ENCODE measurements at regions not wholly inside any gene's neighbourhood (a gene's known extent, or its start where the extent isn't known, plus 50 kb on each side); places are given as distances from the start of the nearest gene placed in this dataset.

GRCh38 chrX:106356580-106356979, 188.5 kb downstream of the PWWP3B start:
- Histone ChIP-seq H3K4me1 (no peaks in the 10 kb centered on the region), H3K27me3 (no peaks in the 10 kb centered on the region), H3K9me3 (no peaks in the 10 kb centered on the region), H3K36me3 (no peaks in the 10 kb centered on the region), H3K27ac (no peak overlapping the region), H3K4me3 (no peak overlapping the region)
- no peak for DNase-seq
- intact Hi-C loops (cut with DNase I; ENCODE audit: low total_unique reads) = no loop called here
- TF ChIP-seq POLR2A (IDR thresholded peaks at IDR 0.05) (no peak), CTCF (IDR thresholded peaks at IDR 0.05) (no peak)

- no peak for TF ChIP-seq POLR2A (IDR thresholded peaks at IDR 0.05)
- no peak for TF ChIP-seq CTCF (IDR thresholded peaks at IDR 0.05)
- DNase-seq = no peak
- no peak overlapping the region for H3K27ac ChIP-seq
- H3K27me3 ChIP-seq = no peaks in the 10 kb centered on the region
- no peaks in the 10 kb centered on the region for H3K4me1 ChIP-seq
- no peak overlapping the region for H3K4me3 ChIP-seq
- intact Hi-C loops (cut with DNase I; ENCODE audit: low total_unique reads) = no loop called here
- no peaks in the 10 kb centered on the region for H3K36me3 ChIP-seq
- no peaks in the 10 kb centered on the region for H3K9me3 ChIP-seq
These were observed 195.1 kb downstream of the PWWP3B start for GRCh38 chrX:106363214-106363613.

GRCh38 chrX:106378616-106379015, 210.5 kb downstream of the PWWP3B start:
- DNase-seq = no peak
- H3K36me3 ChIP-seq = no peaks in the 10 kb centered on the region
- H3K4me1 ChIP-seq = no peaks in the 10 kb centered on the region
- no peak for TF ChIP-seq POLR2A (IDR thresholded peaks at IDR 0.05)
- intact Hi-C loops (cut with DNase I; ENCODE audit: low total_unique reads) = no loop called here
- H3K27ac ChIP-seq = no peak overlapping the region
- H3K9me3 ChIP-seq = no peaks in the 10 kb centered on the region
- no peaks in the 10 kb centered on the region for H3K27me3 ChIP-seq
- no peak overlapping the region for H3K4me3 ChIP-seq

- no peak for DNase-seq
- H3K27ac ChIP-seq = no peak overlapping the region
- H3K9me3 ChIP-seq = no peaks in the 10 kb centered on the region
- H3K36me3 ChIP-seq = no peaks in the 10 kb centered on the region
- intact Hi-C loops (cut with DNase I; ENCODE audit: low total_unique reads) = no loop called here
- TF ChIP-seq POLR2A (IDR thresholded peaks at IDR 0.05) = no peak
- TF ChIP-seq CTCF (IDR thresholded peaks at IDR 0.05) = no peak
- H3K4me1 ChIP-seq = no peaks in the 10 kb centered on the region
- H3K4me3 ChIP-seq = no peak overlapping the region
- no peaks in the 10 kb centered on the region for H3K27me3 ChIP-seq
These were observed 220.4 kb upstream of the RADX start for GRCh38 chrX:106391284-106391911.

GRCh38 chrX:106392346-106392745, 219.4 kb upstream of the RADX start:
- no peaks in the 10 kb centered on the region for H3K27me3 ChIP-seq
- intact Hi-C loops (cut with DNase I; ENCODE audit: low total_unique reads) = no loop called here
- no peak overlapping the region for H3K4me3 ChIP-seq
- no peak overlapping the region for H3K27ac ChIP-seq
- no peak for TF ChIP-seq POLR2A (IDR thresholded peaks at IDR 0.05)
- no peak for TF ChIP-seq CTCF (IDR thresholded peaks at IDR 0.05)
- DNase-seq = no peak
- no peaks in the 10 kb centered on the region for H3K9me3 ChIP-seq
- H3K36me3 ChIP-seq = no peaks in the 10 kb centered on the region
- no peaks in the 10 kb centered on the region for H3K4me1 ChIP-seq

Measured in uterus (tissue), 3 donors.